Chondrocyte (in vitro differentiated cells): ENCODE measurements at regions not wholly inside any gene's neighbourhood (a gene's known extent, or its start where the extent isn't known, plus 50 kb on each side); places are given as distances from the start of the nearest gene placed in this dataset.

Experiments
- DNase-seq: peaks from one replicate; pipeline ENCODE4 v3.0.0; 2021; ENCODE audit warnings: mixed read lengths, low spot score
- H3K27ac Mint-ChIP-seq: one replicate; pipeline ENCODE4 v1.8.0; 2021; ENCODE audit warnings: mild to moderate bottlenecking, moderate library complexity, mixed read lengths; ENCODE audit not compliant: unreplicated experiment
- H3K27me3 Mint-ChIP-seq: 2 replicates; pipeline ENCODE4 v1.8.0; 2021; ENCODE audit warnings: low read depth, mixed read lengths
- H3K36me3 Mint-ChIP-seq: 2 replicates; pipeline ENCODE4 v1.8.0; 2021; ENCODE audit warnings: low read depth, mixed read lengths
- H3K4me1 Mint-ChIP-seq: 2 replicates; pipeline ENCODE4 v1.8.0; 2021; ENCODE audit warnings: low read depth, mild to moderate bottlenecking, mixed read lengths
- H3K4me3 Mint-ChIP-seq: one replicate; pipeline ENCODE4 v1.8.0; 2021; ENCODE audit warnings: mild to moderate bottlenecking, moderate library complexity, mixed read lengths; ENCODE audit not compliant: unreplicated experiment
- H3K9me3 Mint-ChIP-seq: 2 replicates; pipeline ENCODE4 v1.8.0; 2021; ENCODE audit warnings: low read depth, mixed read lengths
- TF ChIP-seq, protein P1 (sequence below): fragments of 200-600 bp; sonication (generic); IDR thresholded peaks from 2 replicates; pipeline ENCODE4 v1.5.0; 2021; ENCODE audit warnings: antibody characterized with exemption, mild to moderate bottlenecking, moderate library complexity

DNA sequence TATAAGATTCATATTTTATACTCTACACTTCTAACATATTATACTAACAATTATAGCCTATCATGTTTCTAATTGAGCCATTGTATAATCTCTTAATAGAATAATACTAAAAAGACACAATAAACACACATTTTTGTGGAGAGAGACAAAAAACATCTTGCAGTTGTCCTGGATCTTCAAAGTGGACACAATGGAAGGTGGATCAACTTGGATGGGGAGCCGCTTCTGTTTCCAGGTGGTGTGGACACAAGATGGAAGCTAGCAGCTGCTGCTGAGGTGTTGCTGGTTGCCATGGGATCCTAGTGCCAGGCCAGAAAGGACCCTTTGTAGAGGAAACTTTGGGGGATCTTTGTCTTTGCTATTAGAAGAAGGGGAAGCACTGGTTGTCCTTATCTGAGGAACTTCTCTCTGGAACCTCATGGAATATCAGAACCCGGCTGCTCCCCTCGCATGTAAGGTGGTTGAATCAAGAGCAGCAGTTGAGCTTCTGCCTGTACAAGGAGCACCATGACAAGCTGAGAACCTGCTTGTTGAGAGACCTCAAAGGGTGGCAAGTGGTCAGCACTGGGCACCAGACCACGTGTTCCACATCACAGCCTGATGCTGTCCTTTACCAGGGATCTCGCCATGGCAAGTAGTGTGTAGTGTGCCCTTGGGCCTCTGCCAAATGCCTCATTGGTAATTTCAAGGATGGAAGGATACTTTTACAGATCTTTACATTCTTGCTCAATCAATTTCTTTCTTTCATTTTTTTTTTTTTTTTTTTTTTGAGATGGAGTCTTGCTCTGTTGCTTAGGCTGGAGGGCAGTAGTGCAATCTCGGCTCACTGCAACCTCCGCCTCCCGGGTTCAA lies 232.2 kb downstream of the MYCN start:
- Mint-ChIP-seq H3K4me3 (no peak overlapping the region), H3K27ac (no peak overlapping the region), H3K4me1 (no peaks in the 10 kb centered on the region), H3K9me3 (no peaks in the 10 kb centered on the region), H3K36me3 (no peaks in the 10 kb centered on the region), H3K27me3 (peaks cover 11% of the 10 kb centered on the region)
- no peak for DNase-seq
- TF ChIP-seq, protein P1, sequence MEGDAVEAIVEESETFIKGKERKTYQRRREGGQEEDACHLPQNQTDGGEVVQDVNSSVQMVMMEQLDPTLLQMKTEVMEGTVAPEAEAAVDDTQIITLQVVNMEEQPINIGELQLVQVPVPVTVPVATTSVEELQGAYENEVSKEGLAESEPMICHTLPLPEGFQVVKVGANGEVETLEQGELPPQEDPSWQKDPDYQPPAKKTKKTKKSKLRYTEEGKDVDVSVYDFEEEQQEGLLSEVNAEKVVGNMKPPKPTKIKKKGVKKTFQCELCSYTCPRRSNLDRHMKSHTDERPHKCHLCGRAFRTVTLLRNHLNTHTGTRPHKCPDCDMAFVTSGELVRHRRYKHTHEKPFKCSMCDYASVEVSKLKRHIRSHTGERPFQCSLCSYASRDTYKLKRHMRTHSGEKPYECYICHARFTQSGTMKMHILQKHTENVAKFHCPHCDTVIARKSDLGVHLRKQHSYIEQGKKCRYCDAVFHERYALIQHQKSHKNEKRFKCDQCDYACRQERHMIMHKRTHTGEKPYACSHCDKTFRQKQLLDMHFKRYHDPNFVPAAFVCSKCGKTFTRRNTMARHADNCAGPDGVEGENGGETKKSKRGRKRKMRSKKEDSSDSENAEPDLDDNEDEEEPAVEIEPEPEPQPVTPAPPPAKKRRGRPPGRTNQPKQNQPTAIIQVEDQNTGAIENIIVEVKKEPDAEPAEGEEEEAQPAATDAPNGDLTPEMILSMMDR: no peak

GRCh38 chr2:16171425-16171920 lies 231.1 kb downstream of the MYCN start:
- no peaks in the 10 kb centered on the region for H3K4me1 Mint-ChIP-seq
- H3K36me3 Mint-ChIP-seq: no peaks in the 10 kb centered on the region
- no peak overlapping the region for H3K4me3 Mint-ChIP-seq
- no peak overlapping the region for H3K27ac Mint-ChIP-seq
- no peak for DNase-seq
- H3K27me3 Mint-ChIP-seq: peaks cover 22% of the 10 kb centered on the region
- no peaks in the 10 kb centered on the region for H3K9me3 Mint-ChIP-seq
- TF ChIP-seq, protein P1: no peak

- no peaks in the 10 kb centered on the region for H3K4me1 Mint-ChIP-seq
- H3K27me3 Mint-ChIP-seq: peaks cover 26% of the 10 kb centered on the region
- no peaks in the 10 kb centered on the region for H3K36me3 Mint-ChIP-seq
- H3K4me3 Mint-ChIP-seq: no peak overlapping the region
- H3K9me3 Mint-ChIP-seq: no peaks in the 10 kb centered on the region
- H3K27ac Mint-ChIP-seq: no peak overlapping the region
- TF ChIP-seq, protein P1: no peak
- no peak for DNase-seq
These were observed 230.5 kb downstream of the MYCN start for GRCh38 chr2:16170675-16171424.

GRCh38 chr2:16169381-16169960 lies 229.1 kb downstream of the MYCN start:
- no peak for DNase-seq
- Mint-ChIP-seq H3K27ac (no peak overlapping the region), H3K27me3 (peaks cover 33% of the 10 kb centered on the region), H3K9me3 (no peaks in the 10 kb centered on the region), H3K36me3 (no peaks in the 10 kb centered on the region), H3K4me1 (no peaks in the 10 kb centered on the region), H3K4me3 (no peak overlapping the region)
- TF ChIP-seq, protein P1: no peak
